ENCODE measurements at regions not wholly inside any gene's neighbourhood (a gene's known extent, or its start where the extent isn't known, plus 50 kb on each side); places are given as distances from the start of the nearest gene placed in this dataset.

DNA sequence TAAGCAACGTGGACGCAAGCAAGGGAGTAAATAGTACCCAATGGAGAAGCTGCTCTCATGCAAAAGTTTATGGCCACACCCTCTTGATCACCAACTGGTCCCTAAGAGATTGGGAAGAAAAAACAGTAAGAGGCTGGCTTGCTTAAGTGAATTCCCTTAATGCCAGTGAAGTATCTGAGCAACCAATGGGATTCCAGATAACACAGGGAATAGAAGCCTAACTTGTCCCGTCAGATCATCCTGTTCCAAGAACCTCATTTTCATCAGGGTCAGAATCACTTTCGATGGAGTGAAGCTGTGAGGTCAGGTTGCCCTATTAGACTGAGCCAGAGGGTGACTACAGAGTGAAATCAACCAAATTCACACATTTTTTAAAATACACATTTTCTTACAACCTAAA is 104.3 kb downstream of the CD47 start:
- no peak overlapping the region for H3K4me3 ChIP-seq (ENCODE audit: low read depth, low read length)
- TF ChIP-seq, protein P1, sequence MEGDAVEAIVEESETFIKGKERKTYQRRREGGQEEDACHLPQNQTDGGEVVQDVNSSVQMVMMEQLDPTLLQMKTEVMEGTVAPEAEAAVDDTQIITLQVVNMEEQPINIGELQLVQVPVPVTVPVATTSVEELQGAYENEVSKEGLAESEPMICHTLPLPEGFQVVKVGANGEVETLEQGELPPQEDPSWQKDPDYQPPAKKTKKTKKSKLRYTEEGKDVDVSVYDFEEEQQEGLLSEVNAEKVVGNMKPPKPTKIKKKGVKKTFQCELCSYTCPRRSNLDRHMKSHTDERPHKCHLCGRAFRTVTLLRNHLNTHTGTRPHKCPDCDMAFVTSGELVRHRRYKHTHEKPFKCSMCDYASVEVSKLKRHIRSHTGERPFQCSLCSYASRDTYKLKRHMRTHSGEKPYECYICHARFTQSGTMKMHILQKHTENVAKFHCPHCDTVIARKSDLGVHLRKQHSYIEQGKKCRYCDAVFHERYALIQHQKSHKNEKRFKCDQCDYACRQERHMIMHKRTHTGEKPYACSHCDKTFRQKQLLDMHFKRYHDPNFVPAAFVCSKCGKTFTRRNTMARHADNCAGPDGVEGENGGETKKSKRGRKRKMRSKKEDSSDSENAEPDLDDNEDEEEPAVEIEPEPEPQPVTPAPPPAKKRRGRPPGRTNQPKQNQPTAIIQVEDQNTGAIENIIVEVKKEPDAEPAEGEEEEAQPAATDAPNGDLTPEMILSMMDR (conservative IDR thresholded peaks at IDR 0.05; ENCODE audit: low read depth, low read length) = no peak

DNA sequence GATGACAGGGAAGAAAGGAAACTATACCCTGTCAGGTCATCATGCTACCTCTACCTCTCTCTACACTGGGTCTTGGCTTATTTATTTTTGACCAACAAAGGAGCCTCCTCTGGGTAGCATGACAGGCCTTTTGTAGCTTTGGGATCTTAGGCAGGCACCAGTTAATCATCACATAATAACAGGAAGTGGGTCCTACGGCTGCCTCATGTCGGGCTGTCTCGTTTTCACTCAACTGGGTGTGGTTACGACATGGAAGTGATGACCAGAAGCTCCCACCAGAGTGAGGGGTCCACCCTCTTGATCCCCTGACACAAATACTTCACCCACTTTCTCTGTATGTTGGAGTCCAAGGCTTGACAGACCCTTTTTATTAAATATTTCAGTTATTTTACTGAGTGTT is 105.3 kb downstream of the CD47 start:
- TF ChIP-seq, protein P1 (conservative IDR thresholded peaks at IDR 0.05; ENCODE audit: low read depth, low read length) = no peak
- no peak overlapping the region for H3K4me3 ChIP-seq (ENCODE audit: low read depth, low read length)
- DNase-seq (ENCODE audit: low read depth) = no peak

More for the DNA sequence above, 104.3 kb downstream of the CD47 start:
- DNase-seq (ENCODE audit: low read depth) = peak; percentile 12

DNA sequence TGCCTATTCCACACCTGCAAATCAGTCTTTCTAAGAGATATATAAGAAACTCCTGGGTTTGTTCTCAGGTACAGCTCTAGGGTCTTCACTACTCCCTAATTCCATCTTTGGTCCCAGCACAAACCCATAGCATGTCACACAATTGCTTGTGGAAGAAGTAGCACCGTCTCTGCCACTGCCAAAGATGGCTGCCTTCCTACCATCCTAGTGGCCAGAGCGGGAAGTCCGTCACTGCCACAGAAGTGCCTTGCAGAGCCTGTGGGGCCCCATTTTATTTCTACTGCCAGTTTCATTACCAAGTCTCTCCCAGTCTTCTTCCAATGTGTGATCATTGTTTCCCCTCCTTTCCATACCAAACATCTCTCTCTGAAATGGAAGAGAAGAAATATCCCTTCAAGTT is 107.6 kb downstream of the CD47 start:
- TF ChIP-seq, protein P1 (conservative IDR thresholded peaks at IDR 0.05; ENCODE audit: low read depth, low read length) = no peak
- no peak overlapping the region for H3K4me3 ChIP-seq (ENCODE audit: low read depth, low read length)
- DNase-seq (ENCODE audit: low read depth) = no peak

DNA sequence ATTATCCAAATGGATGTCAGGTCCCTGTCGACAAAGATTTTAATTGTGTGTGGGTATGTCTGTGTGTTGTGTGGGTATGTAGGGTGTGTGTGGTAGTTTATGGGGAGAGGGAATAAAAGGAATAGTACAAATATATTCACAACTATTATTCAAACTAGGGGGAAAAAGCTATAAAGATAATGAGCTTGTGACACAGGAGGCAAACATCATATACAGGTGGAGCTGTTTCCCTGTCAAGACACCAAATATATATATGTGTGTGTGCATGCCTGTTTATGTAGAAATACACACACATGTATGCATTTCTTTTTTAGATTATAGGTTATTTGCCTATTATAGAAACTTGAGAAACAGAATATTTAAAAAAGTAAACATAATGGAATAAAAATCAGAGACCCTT is 108.7 kb downstream of the CD47 start:
- TF ChIP-seq, protein P1 (conservative IDR thresholded peaks at IDR 0.05; ENCODE audit: low read depth, low read length) = no peak
- no peak for DNase-seq (ENCODE audit: low read depth)
- no peak overlapping the region for H3K4me3 ChIP-seq (ENCODE audit: low read depth, low read length)

GRCh38 chr3:107981471-107982111 is 109.2 kb downstream of the CD47 start:
- DNase-seq (ENCODE audit: low read depth) = no peak
- TF ChIP-seq, protein P1 (conservative IDR thresholded peaks at IDR 0.05; ENCODE audit: low read depth, low read length) = no peak
- H3K4me3 ChIP-seq (ENCODE audit: low read depth, low read length) = no peak overlapping the region

- no peak for DNase-seq (ENCODE audit: low read depth)
- H3K4me3 ChIP-seq (ENCODE audit: low read depth, low read length) = no peak overlapping the region
- TF ChIP-seq, protein P1 (conservative IDR thresholded peaks at IDR 0.05; ENCODE audit: low read depth, low read length) = no peak
Observed at GRCh38 chr3:107979538-107979937, 111.3 kb downstream of the CD47 start.
